KMS-11 (cell line): ENCODE measurements at regions not wholly inside any gene's neighbourhood (a gene's known extent, or its start where the extent isn't known, plus 50 kb on each side); places are given as distances from the start of the nearest gene placed in this dataset.

ENCODE experiments used
- H2AFZ ChIP-seq: fragments of 200-600 bp; sonication (generic); 2 replicates; pipeline ENCODE4 v1.6.1; 2016; ENCODE audit warnings: antibody characterized with exemption, mixed run types, low read depth
- H3K27ac ChIP-seq: fragments of 200-600 bp; sonication (generic); 2 replicates; pipeline ENCODE4 v1.6.1; 2016; ENCODE audit warnings: mild to moderate bottlenecking, mixed run types
- H3K27me3 ChIP-seq: fragments of 200-600 bp; sonication (generic); 2 replicates; pipeline ENCODE4 v1.6.1; 2017; ENCODE audit warnings: mild to moderate bottlenecking, low read depth, mixed run types, moderate library complexity; ENCODE audit not compliant: insufficient read depth
- H3K36me3 ChIP-seq: fragments of 200-600 bp; sonication (generic); 2 replicates; pipeline ENCODE4 v1.6.1; 2017; ENCODE audit warnings: mild to moderate bottlenecking, mixed run types; ENCODE audit not compliant: insufficient read depth
- H3K4me1 ChIP-seq: fragments of 200-600 bp; sonication (generic); 2 replicates; pipeline ENCODE4 v1.6.1; 2016; ENCODE audit warnings: mild to moderate bottlenecking, low read depth, mixed run types; ENCODE audit not compliant: poor library complexity, severe bottlenecking
- H3K4me2 ChIP-seq: fragments of 200-600 bp; sonication (generic); 2 replicates; pipeline ENCODE4 v1.7.0; 2016; ENCODE audit warnings: mild to moderate bottlenecking, mixed run types
- H3K4me3 ChIP-seq: fragments of 200-600 bp; sonication (generic); IDR thresholded peaks from 2 replicates; pipeline ENCODE4 v1.6.1; 2017; ENCODE audit warnings: low read depth, low read length, mixed read lengths; ENCODE audit not compliant: insufficient read depth
- H3K79me2 ChIP-seq: fragments of 200-600 bp; sonication (generic); 2 replicates; pipeline ENCODE4 v1.6.1; 2016; ENCODE audit warnings: low read depth, mixed run types; ENCODE audit not compliant: insufficient read depth
- H3K9ac ChIP-seq: fragments of 200-600 bp; sonication (generic); 2 replicates; pipeline ENCODE4 v1.6.1; 2016; ENCODE audit warnings: mild to moderate bottlenecking, mixed run types
- H4K20me1 ChIP-seq: fragments of 200-600 bp; sonication (generic); 2 replicates; pipeline ENCODE4 v1.6.1; 2016; ENCODE audit warnings: mild to moderate bottlenecking, mixed run types; ENCODE audit not compliant: insufficient read depth
- CTCF ChIP-seq: fragments of 200-600 bp; sonication (generic); conservative IDR thresholded peaks from 2 replicates; pipeline ENCODE4 v1.6.1; 2017; ENCODE audit warnings: low read depth, mild to moderate bottlenecking, antibody characterized with exemption, low read length, moderate library complexity, mixed read lengths

DNA sequence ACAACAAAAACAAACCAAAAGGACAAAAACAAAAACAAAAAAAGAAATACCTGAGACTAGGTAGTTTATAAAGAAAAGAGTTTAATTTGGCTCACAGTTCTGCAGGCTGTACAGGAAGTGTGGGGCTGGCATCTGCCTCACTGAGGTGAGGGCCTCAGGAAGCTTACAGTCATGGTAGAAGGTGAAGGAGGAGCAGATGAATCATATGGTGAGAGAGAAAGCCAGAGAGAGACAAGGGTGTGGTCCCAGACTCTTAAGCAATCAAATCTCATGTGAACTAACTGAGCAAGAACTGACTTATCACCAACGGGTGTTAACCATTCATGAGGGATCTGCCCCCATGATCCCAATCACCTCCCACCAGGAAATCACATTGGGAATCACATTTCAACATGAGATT is 58.8 kb upstream of the ZBED5 start:
- H3K4me3 ChIP-seq, result no peak overlapping the region
- H3K4me1 ChIP-seq, result no peaks in the 10 kb centered on the region
- H3K27ac ChIP-seq, result no peak overlapping the region
- no peak for TF ChIP-seq CTCF
- H3K79me2 ChIP-seq, result no peaks in the 10 kb centered on the region
- H3K27me3 ChIP-seq, result no peaks in the 10 kb centered on the region
- no peak overlapping the region for H3K9ac ChIP-seq
- H2AFZ ChIP-seq, result no peak overlapping the region
- H3K36me3 ChIP-seq, result no peaks in the 10 kb centered on the region
- no peak overlapping the region for H3K4me2 ChIP-seq
- no peaks in the 10 kb centered on the region for H4K20me1 ChIP-seq

- no peak overlapping the region for H3K4me3 ChIP-seq
- no peaks in the 10 kb centered on the region for H3K79me2 ChIP-seq
- H3K4me1 ChIP-seq, result no peaks in the 10 kb centered on the region
- no peak overlapping the region for H3K4me2 ChIP-seq
- H3K36me3 ChIP-seq, result no peaks in the 10 kb centered on the region
- no peak for TF ChIP-seq CTCF
- no peaks in the 10 kb centered on the region for H3K27me3 ChIP-seq
- H2AFZ ChIP-seq, result no peak overlapping the region
- no peak overlapping the region for H3K27ac ChIP-seq
- no peaks in the 10 kb centered on the region for H4K20me1 ChIP-seq
- H3K9ac ChIP-seq, result no peak overlapping the region
These were observed 56.2 kb upstream of the ZBED5 start for GRCh38 chr11:10914050-10914449.

GRCh38 chr11:10913075-10913474 is 55.2 kb upstream of the ZBED5 start:
- no peaks in the 10 kb centered on the region for H3K79me2 ChIP-seq
- no peak overlapping the region for H3K4me2 ChIP-seq
- no peak overlapping the region for H3K9ac ChIP-seq
- H3K27me3 ChIP-seq, result no peaks in the 10 kb centered on the region
- H4K20me1 ChIP-seq, result no peaks in the 10 kb centered on the region
- no peaks in the 10 kb centered on the region for H3K36me3 ChIP-seq
- H2AFZ ChIP-seq, result no peak overlapping the region
- no peak overlapping the region for H3K4me3 ChIP-seq
- TF ChIP-seq CTCF, result no peak
- no peak overlapping the region for H3K27ac ChIP-seq
- no peaks in the 10 kb centered on the region for H3K4me1 ChIP-seq

DNA sequence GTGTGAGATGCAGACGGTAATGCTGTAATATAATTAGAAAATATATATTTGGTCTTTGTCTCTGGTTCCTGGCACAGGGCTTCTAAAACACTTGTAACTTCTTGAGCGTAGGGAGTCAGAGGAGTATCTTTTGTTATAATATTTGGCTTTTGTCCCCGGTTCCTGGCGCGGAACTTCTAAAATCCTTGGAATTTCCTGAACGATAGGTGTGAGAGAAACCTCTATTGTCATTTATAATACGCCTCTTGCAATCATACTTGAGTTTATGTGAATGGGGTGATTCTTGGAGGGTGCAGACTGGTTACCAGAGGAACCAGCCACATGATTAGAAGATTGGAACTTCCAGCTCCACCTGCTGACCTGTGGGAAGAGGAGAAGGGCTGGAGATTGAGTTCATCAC is 54.1 kb upstream of the ZBED5 start:
- Histone ChIP-seq H3K27ac (no peak overlapping the region), H3K27me3 (no peaks in the 10 kb centered on the region), H3K4me3 (no peak overlapping the region), H3K79me2 (no peaks in the 10 kb centered on the region), H2AFZ (no peak overlapping the region), H3K4me2 (no peak overlapping the region), H3K9ac (no peak overlapping the region), H4K20me1 (no peaks in the 10 kb centered on the region), H3K36me3 (no peaks in the 10 kb centered on the region), H3K4me1 (no peaks in the 10 kb centered on the region)
- TF ChIP-seq CTCF, result no peak
